ENCODE measurements at regions not wholly inside any gene's neighbourhood (a gene's known extent, or its start where the extent isn't known, plus 50 kb on each side); places are given as distances from the start of the nearest gene placed in this dataset.

DNA sequence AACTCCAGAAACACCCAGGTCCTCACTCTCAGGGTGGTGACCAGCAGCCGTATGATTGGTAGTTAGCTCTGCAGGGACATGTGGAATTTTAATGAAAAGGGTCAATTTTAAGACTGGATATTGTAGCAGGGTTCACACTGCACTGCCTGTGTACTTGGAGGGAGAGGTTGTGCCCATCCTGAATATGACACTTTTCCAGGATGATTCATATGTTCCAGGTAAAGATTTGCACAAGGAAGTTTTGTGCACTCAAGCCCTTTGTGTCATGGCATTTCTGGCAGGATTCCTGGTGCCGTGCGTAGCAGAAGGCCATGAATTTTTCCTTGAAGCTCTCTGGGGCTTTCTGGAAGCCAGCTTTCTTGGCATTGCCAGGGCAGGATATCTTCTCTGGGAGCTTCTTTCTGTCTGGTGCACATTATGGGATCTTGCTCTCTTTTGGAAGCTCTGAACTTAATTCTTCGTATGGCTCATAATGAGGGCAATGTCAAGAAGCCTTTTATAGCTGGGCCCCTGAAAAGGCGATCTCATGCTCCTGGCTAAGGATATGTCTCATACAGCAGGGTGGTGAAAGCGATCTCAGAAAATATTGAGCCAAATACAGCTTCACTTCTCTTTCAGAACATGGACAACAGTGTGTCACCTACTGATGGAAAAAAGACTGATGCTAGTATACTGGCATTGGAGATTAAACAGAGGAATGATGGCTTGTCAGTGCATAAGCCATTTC is 1133.9 kb downstream of the AACS start:
- TF ChIP-seq EZH2 (IDR thresholded peaks at IDR 0.05): no peak
- TF ChIP-seq, protein P1, sequence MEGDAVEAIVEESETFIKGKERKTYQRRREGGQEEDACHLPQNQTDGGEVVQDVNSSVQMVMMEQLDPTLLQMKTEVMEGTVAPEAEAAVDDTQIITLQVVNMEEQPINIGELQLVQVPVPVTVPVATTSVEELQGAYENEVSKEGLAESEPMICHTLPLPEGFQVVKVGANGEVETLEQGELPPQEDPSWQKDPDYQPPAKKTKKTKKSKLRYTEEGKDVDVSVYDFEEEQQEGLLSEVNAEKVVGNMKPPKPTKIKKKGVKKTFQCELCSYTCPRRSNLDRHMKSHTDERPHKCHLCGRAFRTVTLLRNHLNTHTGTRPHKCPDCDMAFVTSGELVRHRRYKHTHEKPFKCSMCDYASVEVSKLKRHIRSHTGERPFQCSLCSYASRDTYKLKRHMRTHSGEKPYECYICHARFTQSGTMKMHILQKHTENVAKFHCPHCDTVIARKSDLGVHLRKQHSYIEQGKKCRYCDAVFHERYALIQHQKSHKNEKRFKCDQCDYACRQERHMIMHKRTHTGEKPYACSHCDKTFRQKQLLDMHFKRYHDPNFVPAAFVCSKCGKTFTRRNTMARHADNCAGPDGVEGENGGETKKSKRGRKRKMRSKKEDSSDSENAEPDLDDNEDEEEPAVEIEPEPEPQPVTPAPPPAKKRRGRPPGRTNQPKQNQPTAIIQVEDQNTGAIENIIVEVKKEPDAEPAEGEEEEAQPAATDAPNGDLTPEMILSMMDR (IDR thresholded peaks at IDR 0.05): no peak
